PC-9 (cell line): ENCODE measurements at regions not wholly inside any gene's neighbourhood (a gene's known extent, or its start where the extent isn't known, plus 50 kb on each side); places are given as distances from the start of the nearest gene placed in this dataset.

ENCODE experiments used
- BruUV-seq: library from RNA; stranded (reverse); fragments of 400-500 nt; replicated peaks from 2 replicates; lab custom pipeline; 2021; lab: Mats Ljungman, UMichigan
- CTCF ChIA-PET: fragments of 300-600 bp; sonication (Branson Sonifier 250); formaldehyde crosslinking; loops from one replicate; lab custom pipeline; 2022; ENCODE audit warnings: antibody characterized with exemption; lab: Charles Lee
- POLR2A ChIA-PET: fragments of 300-600 bp; sonication (Branson Sonifier 250); formaldehyde crosslinking; loops from one replicate; lab custom pipeline; 2022; ENCODE audit warnings: antibody characterized with exemption; ENCODE audit not compliant: unreplicated experiment; lab: Charles Lee
- DNase-seq, 2 experiments: peaks; one replicate each; pipeline versions ENCODE4 v3.0.0 to v3.0.0-alpha.2; 2015 to 2022; ENCODE audit warnings: mixed read lengths in 1 of 2
- H2AFZ ChIP-seq: fragments of 200-600 bp; sonication (generic); 2 replicates; pipeline ENCODE4 v1.8.1; 2017; ENCODE audit warnings: antibody characterized with exemption
- H3F3A ChIP-seq: fragments of 200-600 bp; sonication (generic); 2 replicates; pipeline ENCODE4 v1.8.1; 2017; ENCODE audit warnings: antibody characterized with exemption, mild to moderate bottlenecking, low read depth; ENCODE audit not compliant: insufficient read depth
- H3K27ac ChIP-seq: fragments of 200-600 bp; sonication (generic); 2 replicates; pipeline ENCODE4 v1.6.1; 2016; ENCODE audit warnings: mixed run types
- H3K27me3 ChIP-seq: fragments of 200-600 bp; sonication (generic); 2 replicates; pipeline ENCODE4 v1.6.1; 2016; ENCODE audit warnings: low read depth, mixed run types; ENCODE audit not compliant: insufficient read depth
- H3K36me3 ChIP-seq: fragments of 200-600 bp; sonication (generic); 2 replicates; pipeline ENCODE4 v1.6.1; 2016; ENCODE audit warnings: low read depth, mixed run types
- H3K4me1 ChIP-seq: fragments of 200-600 bp; sonication (generic); replicated peaks from 2 replicates; pipeline ENCODE4 v1.6.1; 2016; ENCODE audit warnings: mixed run types; ENCODE audit not compliant: insufficient read depth
- H3K4me2 ChIP-seq: fragments of 200-600 bp; sonication (generic); 2 replicates; pipeline ENCODE4 v1.6.1; 2017; ENCODE audit warnings: mixed run types
- H3K4me3 ChIP-seq: fragments of 200-600 bp; sonication (generic); 2 replicates; pipeline ENCODE4 v1.6.1; 2016; ENCODE audit warnings: mixed run types
- H3K79me2 ChIP-seq: fragments of 200-600 bp; sonication (generic); 2 replicates; pipeline ENCODE4 v1.6.1; 2017; ENCODE audit warnings: low read depth, mixed run types
- H3K9me2 ChIP-seq: fragments of 200-600 bp; sonication (generic); 2 replicates; pipeline ENCODE4 v1.8.1; 2017; ENCODE audit warnings: mild to moderate bottlenecking; ENCODE audit not compliant: insufficient read depth
- H3K9me3 ChIP-seq: fragments of 200-600 bp; sonication (generic); 2 replicates; pipeline ENCODE4 v1.8.1; 2016; ENCODE audit warnings: low read depth; ENCODE audit not compliant: insufficient read depth
- H4K20me1 ChIP-seq: fragments of 200-600 bp; sonication (generic); 2 replicates; pipeline ENCODE4 v1.8.1; 2017; ENCODE audit not compliant: insufficient read depth
- CTCF ChIP-seq: fragments of 200-600 bp; sonication (generic); conservative IDR thresholded peaks from 2 replicates; pipeline ENCODE4 v1.6.1; 2017; ENCODE audit warnings: mixed run types, antibody characterized with exemption, mild to moderate bottlenecking, moderate library complexity
- EZH2 ChIP-seq: fragments of 200-600 bp; sonication (generic); IDR thresholded peaks from 2 replicates; pipeline ENCODE4 v1.8.0; 2017; ENCODE audit warnings: antibody characterized with exemption, low read depth
- intact Hi-C: fragments of 100-400 bp; cut with micrococcal nuclease; formaldehyde crosslinking; loops from one replicate; pipeline ENCODE4 v1.10.0; 2022; ENCODE audit not compliant: unreplicated experiment

- Histone ChIP-seq H3F3A (no peaks in the 10 kb centered on the region), H2AFZ (no peak overlapping the region), H3K79me2 (no peaks in the 10 kb centered on the region), H3K9me2 (no peaks in the 10 kb centered on the region), H3K27me3 (no peaks in the 10 kb centered on the region), H3K9me3 (no peaks in the 10 kb centered on the region), H3K27ac (no peak overlapping the region), H3K4me3 (no peak overlapping the region), H3K4me1 (no peaks in the 10 kb centered on the region), H3K4me2 (no peak overlapping the region), H3K36me3 (no peaks in the 10 kb centered on the region), H4K20me1 (no peaks in the 10 kb centered on the region)
- no peak for DNase-seq
- intact Hi-C loops: no loop called here
- BruUV-seq: no TSS peak
- TF ChIP-seq CTCF (no peak), EZH2 (no peak)
- ChIA-PET CTCF (no interaction called here), POLR2A (no interaction called here)
These were observed 286.3 kb downstream of the TBC1D4 start for GRCh38 chr13:75195495-75196146.

DNA sequence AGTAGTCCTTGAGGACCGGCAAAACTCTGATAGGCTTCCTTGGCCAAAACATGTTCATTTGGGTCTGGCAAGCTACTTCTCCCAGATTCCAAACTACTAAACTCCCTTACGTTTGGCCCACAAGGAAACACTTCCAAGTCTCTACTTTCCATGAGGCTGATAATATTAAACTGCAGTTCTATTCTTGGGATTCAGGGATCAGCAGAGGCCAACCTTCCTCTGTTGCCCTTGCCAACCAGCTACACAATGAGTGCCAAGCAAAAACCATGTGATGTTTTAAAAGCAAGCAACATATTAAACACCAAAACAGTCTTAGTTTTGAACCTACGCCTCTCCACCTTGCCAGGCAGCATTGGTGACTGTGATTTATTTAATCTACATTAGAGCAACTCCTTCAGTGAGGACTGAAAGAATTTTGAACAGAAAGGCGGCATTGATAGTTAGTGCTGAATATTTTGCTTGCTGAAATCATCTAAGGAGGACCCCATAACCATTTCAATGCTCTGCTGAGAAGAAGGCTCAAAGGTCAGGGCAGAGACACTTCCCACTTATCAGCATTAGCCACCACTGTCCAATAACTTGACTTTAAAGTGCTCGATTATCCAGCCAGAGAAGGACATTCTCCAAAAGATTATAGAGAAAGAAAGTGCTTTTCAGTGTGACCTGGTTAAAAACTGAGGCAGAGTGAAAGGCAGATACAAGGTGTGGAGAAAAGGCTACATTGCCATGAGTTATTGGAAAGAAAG is 287.1 kb downstream of the TBC1D4 start:
- TF ChIP-seq EZH2: no peak
- TF ChIP-seq CTCF: no peak
- Histone ChIP-seq H3K4me2 (no peak overlapping the region), H3K4me1 (no peaks in the 10 kb centered on the region), H4K20me1 (no peaks in the 10 kb centered on the region), H3K79me2 (no peaks in the 10 kb centered on the region), H3K36me3 (no peaks in the 10 kb centered on the region), H2AFZ (no peak overlapping the region), H3K27me3 (no peaks in the 10 kb centered on the region), H3K9me3 (no peaks in the 10 kb centered on the region), H3K27ac (no peak overlapping the region), H3K9me2 (no peaks in the 10 kb centered on the region), H3F3A (no peaks in the 10 kb centered on the region), H3K4me3 (no peak overlapping the region)
- BruUV-seq: no TSS peak
- intact Hi-C loops: no loop called here
- ChIA-PET CTCF (no interaction called here), POLR2A (no interaction called here)
- no peak for DNase-seq

DNA sequence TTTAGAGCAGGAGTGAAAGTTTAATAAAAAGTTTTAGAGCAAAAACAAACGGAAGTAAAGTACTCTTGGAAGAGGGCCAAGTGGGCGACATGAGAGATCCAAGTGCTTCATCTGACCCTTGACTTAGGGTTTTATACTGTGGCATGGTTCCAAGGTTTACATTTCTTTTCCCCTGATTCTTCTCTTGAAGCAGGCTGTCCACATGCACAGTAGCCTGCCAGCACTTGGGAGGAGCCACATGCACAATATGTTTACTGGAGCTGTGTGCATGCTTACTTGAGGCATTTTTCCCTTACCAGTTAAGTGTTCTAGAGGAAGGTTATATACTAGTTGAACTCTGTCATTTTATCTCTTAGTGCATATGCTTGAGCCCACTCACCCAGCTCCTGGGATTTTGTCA is 295.6 kb downstream of the TBC1D4 start:
- ChIA-PET CTCF (no interaction called here), POLR2A (no interaction called here)
- H3K79me2 ChIP-seq: no peaks in the 10 kb centered on the region
- H3K27me3 ChIP-seq: no peaks in the 10 kb centered on the region
- H3K27ac ChIP-seq: no peak overlapping the region
- no peaks in the 10 kb centered on the region for H3K4me1 ChIP-seq
- no peak overlapping the region for H2AFZ ChIP-seq
- BruUV-seq: no TSS peak
- no peak overlapping the region for H3K4me3 ChIP-seq
- no peak overlapping the region for H3K4me2 ChIP-seq
- no peaks in the 10 kb centered on the region for H4K20me1 ChIP-seq
- no peaks in the 10 kb centered on the region for H3F3A ChIP-seq
- intact Hi-C loops: no loop called here
- no peaks in the 10 kb centered on the region for H3K9me3 ChIP-seq
- no peaks in the 10 kb centered on the region for H3K9me2 ChIP-seq
- TF ChIP-seq CTCF (no peak), EZH2 (no peak)
- DNase-seq: no peak
- no peaks in the 10 kb centered on the region for H3K36me3 ChIP-seq
